DLD1 (cell line): ENCODE measurements at regions not wholly inside any gene's neighbourhood (a gene's known extent, or its start where the extent isn't known, plus 50 kb on each side); places are given as distances from the start of the nearest gene placed in this dataset.

Experiments used
- in situ Hi-C: cut with HindIII; loops from 2 replicates; pipeline ENCODE4 v1.10.0; 2017; ENCODE audit warnings: low sequenced_read_pairs

DNA sequence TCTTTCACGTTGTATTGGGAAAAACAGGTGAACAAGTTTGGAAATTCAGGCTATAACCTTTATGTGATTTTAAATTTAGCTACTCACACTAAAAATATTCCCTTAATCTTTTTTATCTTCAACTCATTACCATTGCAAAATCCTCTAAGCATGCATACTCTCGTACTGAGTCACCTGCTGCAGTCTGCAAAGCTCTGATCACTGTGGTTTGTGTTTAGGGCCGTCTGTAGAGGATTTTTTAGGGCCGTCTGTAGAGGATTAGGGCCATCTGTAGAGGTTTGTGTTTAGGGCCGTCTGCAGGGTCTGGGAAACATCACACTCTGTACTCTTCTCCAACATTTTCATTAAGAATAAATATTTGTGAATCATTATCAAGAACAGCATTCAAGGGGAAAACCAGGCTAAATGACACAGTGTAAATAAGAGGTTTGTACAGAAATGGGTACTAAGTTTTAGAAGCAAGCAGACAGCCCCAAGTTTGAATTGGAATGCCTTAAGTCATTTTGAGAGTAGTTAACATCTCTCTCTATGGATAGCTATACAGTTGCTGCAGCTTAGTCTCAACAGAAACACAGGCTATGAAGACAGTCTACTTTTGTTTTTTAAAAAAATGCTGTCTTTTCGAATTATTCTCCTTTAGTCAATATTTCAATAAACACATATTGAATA is 155.0 kb upstream of the TSLP start:
- in situ Hi-C loops, result no loop called here

DNA sequence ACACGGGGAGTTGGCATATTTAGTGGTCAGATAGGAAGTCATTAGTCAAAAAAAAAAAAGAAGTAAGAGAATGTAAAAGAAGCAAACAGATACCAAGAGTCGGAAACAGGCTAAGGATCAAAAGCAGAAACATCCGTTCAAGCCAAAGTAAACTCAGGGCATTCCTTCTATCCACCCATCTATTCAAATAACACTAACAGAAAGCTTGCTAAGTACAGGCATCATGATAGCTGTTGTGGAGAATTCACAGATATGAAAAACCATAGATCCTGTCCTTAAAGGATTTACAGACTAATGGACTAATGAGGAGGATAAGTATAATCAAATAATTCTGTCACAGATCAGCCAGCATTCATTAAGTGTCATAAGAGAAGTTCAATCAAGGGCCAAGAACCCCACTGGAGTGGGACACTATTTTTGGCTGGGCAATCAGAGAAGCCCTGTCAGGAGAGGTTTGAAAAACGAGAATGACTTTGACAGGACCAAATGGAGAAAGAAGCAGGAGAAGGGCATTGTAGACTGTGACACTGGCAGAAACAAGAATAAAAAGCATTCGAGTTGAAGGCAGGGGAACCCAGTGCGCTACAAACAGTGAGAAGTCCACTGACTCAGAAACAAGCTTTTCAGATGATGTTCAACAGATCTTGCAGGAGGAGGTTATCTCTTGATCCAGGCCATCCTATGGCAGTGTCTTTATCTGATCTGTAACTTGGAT is 154.2 kb upstream of the TSLP start:
- in situ Hi-C loops, result no loop called here

DNA sequence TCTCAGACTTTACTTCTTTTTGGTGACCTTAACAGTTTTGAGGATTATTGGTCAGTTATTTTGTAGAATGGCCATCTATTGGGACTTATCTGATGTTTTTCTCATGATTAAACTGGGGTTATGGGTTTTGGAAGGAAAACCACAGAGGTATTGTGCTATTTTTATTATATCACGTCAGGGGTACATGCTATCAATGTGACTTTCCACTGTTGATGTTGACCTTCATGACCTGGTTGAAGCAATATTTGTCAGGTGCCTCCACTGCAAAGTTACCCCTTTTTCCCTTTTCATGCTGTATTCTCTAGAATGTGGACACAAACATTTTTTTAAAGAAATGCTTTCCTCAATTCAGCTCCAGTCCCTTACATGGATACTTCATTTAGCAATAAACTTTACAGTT is 152.8 kb upstream of the TSLP start:
- in situ Hi-C loops, result no loop called here

DNA sequence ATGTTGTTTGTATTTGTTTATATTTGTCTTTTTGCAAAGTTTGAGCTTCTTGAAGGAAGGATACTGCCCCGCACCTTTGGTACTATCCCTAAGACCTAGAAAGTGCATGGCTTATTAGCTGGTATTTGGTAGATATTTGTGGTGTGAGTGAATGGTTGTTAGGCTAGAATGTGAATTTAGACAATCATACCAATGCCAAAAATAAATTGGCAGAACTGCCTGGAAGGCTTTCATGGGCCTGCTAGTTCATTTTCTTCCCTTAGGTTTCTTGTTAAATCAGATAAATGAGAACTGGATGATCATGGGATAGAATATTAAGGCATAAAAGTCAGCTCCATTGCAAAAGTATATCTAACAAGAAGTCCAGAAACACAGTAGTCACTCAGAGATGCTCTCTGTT is 147.5 kb upstream of the TSLP start:
- in situ Hi-C loops, result no loop called here

DNA sequence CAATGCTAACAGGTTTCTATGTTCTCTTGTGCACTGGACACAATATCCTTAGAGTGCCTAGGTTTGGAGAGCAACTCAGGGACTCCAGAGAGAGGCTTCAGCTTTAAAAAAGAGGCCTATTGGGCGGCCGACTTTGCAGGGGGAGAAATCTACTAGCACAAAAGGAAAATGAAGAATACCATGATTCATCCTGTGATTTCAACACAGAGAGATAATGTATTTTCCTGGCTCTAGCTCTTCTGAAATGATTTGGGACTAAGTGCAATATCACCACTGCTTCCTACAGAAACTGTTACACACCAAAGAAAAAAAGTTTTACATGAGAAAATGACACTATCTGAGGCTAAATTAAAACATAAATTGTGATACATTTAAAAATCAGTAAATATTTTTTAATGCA is 146.1 kb upstream of the TSLP start:
- in situ Hi-C loops, result no loop called here

DNA sequence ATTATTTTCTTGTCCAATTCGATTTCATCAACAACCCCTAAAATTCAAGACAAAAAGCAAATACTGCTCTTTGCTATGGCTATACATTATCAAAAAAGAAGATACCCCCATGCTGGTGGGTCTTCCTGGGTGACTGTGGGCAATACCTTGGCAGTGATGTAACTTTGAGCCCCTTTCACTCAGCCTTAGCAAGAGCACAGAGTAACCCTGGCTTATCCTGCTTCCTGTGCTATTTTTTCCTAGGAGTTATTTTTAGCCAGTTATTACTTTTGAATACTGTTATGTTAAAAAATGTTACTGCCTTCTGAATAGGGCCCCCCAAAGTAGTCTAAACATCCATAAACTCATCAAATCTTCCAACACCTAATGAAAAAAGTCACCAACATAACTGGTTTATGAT is 145.6 kb upstream of the TSLP start:
- in situ Hi-C loops, result no loop called here

DNA sequence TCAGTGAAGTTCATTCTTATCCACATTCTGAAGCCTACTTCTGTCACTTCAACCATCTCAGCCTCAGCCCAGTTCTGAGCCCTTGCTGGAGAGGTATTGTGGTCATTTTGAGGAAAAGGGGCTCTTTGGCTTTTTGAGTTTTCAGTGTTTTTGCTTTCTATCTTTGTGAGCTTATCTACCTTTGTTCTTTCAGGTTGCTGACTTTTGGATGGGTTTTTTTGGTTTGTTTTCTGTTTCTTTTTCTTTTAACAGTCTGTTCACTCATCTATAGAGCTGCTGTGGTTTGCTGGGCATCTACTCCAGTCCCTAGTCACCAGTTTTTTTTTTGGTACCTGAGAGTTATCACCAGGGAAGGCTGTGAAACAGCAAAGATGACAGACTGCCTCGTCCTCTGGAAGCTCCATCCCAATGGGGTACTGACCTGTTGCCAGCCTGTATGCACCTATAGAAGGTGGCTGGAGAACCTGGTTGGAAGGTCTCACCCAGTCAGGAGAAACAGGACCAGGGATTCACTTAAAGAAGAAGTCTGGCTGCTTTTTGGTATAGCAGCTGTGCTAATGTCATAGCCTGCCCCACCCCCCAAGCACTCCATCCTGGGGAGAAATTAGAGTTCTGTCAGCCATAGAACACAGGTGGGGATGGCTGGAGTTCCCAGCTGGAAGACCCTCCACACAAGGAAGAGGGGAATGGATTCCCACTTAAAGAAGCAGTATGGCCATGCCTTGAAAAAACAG is 138.6 kb upstream of the TSLP start:
- in situ Hi-C loops, result no loop called here

DNA sequence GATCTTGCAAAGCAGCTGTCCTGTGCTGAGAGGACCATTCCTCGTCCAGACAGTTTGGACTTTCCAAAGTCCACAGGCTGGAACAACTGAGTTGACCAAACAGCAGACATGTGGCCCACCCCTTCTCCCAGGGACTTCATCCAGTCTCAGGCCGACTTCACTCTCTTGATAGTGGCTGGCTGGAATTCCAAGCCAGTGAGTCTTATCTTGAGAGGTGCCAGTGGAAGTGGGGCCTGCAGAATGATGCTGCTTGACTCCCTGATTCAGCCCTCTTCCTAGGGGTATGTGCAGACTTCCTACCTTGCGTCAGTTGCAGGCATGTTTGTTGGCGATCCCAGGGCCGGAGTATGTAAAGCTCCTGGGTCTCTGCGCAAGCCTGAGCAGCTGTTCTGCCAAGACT is 131.4 kb upstream of the TSLP start:
- in situ Hi-C loops, result no loop called here

DNA sequence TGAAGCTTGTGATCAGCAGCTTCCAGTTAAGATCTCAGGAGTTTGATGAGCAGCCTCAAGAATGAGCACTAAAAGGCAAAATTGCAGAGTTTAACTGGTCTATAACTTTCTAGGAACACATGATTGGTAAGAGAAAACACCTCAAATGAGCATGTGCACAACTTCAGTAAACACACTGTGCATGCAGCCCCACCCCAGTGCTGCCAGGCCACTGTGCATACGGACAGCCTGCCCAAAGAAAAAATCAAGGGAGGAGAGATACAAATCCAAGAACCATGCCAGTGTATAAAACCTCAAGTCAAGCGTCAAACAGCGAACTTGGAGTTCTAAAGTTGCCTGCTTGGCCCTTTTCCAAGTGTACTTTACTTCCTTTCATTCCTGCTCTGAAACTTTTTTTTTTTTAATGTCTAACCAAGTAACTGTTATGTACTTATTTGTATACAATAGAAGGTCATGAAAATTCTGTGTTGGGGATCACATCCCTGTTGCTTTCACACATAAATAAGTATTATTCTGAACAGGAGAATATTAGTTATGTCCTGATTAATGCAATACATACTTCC is 125.6 kb upstream of the TSLP start:
- in situ Hi-C loops, result no loop called here

DNA sequence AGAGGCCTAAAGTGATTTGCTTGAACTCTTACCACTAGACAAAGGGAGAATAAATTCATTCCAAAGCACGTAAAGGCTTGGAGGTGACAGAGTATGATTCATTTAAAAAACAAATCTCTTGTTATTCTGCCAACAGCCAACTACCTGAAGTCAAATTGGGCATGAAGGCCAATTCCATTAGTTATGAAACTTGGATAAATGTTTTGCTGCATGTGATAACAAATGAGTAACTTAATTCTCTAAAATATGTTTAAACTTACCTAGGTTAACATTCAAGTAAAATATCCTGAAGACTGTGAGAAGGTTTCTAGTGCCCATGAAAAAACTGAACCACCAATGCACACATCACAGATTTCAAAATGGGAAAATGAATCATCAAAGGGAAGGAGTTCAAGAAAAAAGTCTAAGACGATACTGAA is 120.1 kb upstream of the TSLP start:
- in situ Hi-C loops, result no loop called here

DNA sequence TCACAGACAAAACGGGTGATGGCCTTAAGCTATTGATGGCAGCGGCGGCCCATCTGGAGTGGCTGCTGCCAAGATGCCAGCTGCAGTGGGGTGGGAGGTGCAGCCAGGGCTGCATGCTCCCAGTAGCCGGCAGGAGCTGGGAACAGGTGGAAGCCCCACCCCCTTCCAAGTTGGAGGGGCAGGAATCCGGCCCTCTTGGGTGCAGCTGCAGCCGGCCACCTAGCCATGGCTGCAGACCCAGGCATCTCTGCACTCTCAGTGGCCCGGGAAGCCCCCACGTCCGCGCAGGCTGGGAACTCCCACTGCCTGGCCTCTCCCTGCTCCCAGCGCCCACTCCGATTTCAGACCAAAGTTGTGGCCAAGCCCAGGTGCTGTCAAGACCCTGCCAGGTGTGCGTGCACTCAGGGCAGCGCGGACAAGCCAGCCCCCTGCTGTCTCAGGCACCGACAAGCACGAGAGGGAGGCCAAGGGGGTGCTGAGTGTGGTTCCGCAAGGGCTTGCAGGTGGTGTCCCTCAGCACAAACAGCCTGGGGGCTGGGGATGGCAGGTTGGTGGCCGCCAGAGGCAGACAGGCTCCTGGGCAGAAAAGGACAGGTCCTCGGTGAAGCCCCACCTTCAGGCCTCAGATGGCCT is 115.1 kb upstream of the TSLP start:
- in situ Hi-C loops, result no loop called here

DNA sequence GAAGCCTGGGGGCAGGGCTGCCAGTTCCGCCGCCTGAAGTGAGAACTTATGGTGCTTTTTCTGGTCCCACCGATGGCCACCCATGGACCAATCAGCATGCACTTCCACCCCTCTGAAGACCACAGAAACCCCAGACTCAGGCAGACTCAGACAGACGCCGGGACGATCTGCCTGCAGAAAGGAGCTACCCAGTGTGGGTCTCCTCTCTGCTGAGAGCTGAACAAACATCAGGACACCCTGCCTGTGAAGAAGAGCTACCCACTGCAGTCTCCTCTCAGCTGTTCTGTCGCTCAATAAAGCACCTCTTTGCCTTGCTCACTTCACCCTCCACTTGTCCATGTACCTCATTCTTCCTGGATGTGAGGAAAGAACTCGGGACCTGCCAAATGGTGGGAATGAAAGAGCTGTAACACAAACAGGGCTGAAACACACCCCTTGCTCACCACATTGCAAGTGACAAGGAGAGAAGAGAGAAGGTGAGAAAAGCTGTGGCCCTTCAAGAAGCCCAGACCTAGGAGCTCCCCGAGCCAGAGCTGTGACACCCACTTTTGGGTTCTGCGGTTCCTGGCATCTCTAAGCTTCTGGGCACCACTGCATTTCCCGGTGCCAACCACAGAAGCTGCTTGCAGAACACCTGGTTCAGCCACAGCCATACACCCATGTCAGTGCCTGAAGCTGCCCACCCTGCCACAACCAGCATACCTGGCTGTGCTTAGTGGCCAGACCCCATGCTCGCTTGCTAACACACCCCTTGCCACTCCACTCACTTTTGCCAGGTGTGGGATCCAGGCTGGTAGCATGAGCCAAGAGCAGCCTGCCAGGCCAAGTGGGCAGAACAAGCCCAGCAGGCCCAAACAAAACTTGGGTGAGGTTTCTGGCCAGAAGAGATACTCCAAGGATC is 114.3 kb upstream of the TSLP start:
- in situ Hi-C loops, result no loop called here

DNA sequence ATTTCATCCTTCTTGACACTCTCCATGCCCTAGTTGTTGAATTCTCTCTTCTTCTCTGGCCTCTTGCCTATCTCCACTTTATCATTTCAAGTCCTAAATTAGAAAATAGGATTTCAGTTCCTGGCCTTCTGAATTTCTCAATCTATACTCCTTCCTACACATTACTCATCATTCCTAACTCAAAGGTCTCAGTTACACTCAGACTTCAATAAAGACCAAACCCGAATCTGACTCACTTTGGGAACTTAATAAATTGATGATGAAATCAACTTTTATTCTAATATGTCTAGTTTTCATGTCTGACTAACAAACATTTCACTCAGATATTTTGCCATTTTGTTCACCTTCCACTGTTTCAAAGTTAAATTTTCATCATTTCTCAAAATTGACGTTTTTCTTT is 113.6 kb upstream of the TSLP start:
- in situ Hi-C loops, result no loop called here

DNA sequence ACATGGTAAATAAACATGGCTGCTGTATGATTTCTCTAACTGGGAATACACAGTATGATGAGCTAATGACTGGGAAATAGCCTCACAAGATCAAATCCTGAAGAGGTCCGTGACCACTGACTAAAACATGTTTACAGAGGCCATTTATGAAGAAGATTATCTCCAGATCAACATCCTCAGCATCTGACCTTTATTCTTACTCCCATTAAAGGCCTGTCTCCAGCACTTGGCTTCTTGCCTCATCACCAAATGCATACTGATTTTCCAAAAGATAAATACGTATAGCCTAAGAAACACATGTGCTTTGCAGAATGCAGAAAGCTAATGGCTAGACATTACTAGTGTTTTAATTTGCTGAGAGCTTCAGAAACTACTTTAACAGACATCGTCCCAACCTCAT is 108.0 kb upstream of the TSLP start:
- in situ Hi-C loops, result no loop called here

DNA sequence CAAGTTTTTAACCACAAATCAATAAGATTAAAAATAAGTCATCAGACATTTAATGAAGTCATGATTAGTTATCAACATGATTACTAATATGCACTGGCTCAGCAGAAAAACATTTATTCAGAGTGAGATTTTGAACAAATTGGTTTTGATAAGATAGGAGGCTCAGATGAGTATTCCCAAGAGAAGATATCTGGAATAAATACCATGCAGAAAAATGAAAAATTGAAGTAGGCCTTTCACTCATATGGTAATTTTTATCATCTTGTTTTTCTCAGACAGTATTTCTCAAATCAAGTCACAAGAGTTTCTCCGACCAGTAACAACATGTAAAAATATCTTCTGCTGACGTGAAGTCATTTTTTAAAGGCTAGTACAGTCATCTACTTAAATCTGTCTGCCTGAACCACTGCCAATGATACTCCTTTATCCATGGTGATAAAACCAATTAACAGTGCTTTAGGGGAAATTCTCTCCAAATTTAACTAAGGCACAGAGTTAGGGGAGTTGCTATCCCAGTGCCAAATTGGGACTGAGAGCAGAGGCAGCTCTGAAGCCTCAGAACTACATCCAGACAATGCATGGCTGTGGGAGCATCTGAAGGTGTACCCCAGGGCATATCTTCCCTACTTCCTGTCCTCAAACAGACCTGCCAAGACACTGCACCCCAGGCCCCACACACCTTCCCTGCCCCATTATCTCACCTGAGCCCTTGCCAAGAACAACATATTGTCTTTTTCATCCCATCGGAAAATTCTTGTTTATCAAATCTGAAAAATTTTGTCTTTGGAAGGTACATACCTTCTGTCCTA is 105.5 kb upstream of the TSLP start:
- in situ Hi-C loops, result no loop called here

DNA sequence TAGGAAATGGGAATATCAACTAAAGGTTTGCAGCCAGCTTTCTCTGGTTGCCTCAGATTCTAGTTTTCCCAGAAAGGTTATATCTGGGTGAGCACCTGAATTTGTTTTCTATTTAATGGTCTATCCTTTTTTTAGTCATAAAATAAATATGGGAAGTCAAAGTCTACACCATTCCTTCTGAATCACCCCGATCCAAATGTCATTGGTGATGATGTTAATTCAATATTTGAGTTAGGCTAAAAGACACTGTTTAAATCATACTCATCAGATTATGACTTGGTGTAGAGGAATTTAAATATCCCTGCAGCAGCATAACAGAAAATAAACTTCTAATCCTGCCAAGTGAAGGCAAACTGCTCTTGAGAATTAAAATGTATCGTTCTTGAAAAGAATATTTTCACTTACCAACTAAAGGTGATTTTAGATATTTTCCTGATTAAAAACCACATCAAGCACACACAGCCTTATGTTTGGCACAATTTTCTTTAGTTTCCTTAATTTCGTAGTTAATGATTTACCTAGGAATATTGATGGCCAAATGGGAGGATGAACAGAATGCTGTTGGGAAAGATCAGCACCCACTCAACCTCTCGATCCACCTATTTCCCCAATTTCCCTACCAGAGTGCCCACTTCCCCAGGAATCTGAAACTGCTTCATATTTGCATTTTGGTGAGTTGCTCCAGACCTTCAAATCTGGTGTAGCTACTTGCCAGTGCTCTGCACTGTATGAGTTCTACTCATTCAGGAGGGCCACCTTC is 103.1 kb upstream of the TSLP start:
- in situ Hi-C loops, result no loop called here

DNA sequence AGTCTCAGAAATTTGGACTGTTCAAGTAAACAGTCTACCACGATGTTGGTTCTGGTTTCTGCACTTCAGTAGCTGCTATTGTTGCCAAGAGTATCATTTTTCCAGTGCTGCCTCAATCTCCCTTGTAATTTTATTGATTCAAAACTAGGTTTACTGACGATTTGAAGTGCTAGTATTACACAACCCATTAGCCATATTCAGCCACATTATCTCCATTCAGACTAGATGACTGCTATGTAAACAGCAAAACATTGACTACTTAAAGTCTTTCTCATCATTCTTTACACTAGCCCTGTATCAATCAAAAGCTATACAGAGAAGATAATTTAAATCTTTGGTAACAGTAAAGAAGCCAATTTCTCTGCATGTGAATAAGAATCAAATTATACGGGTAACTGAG is 102.0 kb upstream of the TSLP start:
- in situ Hi-C loops, result no loop called here

DNA sequence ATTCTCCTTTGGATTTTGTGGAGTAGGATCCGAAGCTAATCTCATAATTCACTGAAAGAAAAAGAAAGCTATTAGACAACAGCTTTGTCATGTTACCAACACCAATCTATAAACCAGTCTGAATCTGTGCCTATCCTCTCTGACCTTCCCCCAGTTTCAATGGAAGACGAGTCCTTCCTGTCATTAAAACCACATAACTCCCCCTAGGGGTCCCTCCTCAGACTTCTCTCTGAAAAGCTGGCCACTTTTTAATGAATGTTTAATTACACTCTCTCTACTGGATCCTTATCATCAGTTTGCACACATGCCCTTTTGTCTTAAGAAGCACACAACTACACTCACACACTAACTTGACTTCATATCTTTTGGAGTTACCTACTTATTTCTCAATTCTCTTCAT is 98.0 kb upstream of the TSLP start:
- in situ Hi-C loops, result no loop called here

DNA sequence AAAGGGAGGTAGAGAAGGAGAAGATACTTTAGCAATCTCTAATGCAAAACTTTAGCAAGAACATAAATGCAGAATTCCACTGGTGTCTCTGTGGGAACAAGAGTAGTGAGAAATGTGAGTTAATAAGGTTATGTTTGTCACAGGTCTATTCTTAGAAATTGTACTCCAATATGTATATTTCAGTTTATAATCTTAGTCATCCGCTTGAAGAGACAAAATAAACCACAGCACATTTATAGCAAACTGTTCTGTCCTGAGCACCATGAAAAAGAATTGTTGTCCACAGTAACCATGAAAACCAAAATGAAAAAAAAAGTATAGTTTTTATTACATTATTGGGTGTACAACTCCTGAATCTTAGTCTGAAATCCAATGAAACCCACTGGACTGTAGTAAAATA is 93.6 kb upstream of the TSLP start:
- in situ Hi-C loops, result no loop called here
